ENCODE measurements at regions not wholly inside any gene's neighbourhood (a gene's known extent, or its start where the extent isn't known, plus 50 kb on each side); places are given as distances from the start of the nearest gene placed in this dataset.
"Not testable (repeated sequence)": the region's sequence is repeated elsewhere in the genome, so short reads cannot be mapped to it uniquely, and the experiment has no call there.

- DNase-seq, result no peak
Measured at GRCh38 chr13:40346592-40346991, 319.8 kb downstream of the FOXO1 start.

GRCh38 chr13:40348096-40348679 is 318.3 kb downstream of the FOXO1 start:
- DNase-seq, result no peak

GRCh38 chr13:40350283-40350992 is 316.0 kb downstream of the FOXO1 start:
- no peak for DNase-seq

DNA sequence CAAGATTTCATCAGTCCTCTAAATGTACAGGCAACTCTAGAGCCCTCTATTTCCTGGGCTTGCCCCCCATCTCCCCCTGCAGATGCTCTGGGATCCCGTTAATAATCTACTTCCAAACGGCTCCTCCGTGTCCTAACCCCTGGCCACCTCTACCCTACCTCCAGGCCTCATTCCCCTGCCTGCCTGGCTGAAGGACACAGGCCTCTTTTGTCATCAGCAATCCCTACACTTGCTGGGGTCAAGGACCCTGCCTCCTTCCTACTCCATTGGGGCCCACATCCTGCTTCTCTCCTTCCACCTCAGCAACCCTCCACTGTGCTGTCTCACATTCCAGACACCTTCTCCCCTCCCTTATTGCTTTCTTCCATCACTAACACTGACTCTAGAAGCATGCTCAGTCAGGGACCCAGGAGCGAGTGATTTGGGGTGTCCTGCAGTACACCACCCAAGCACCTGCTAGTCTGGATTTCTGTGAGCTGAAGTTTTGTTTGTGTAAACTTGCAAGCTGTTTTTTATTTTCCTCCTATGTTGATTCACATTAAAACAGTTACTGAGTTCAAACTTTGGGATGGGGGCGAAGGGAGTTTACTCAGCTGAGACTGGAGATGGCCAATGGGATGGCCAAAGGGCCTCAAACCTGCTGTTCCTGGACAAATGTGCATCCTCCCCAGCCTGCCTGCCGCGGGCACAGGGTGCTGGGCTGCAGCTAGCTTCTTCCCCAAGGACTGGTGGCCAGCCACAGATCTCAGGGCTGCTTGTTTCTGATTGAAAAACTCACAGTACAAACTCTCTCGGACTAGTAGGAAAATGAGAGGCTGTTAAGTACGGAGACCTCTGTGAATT is 314.7 kb downstream of the FOXO1 start:
- DNase-seq, result no peak

GRCh38 chr13:40352380-40352778 is 314.1 kb downstream of the FOXO1 start:
- DNase-seq, result no peak

DNA sequence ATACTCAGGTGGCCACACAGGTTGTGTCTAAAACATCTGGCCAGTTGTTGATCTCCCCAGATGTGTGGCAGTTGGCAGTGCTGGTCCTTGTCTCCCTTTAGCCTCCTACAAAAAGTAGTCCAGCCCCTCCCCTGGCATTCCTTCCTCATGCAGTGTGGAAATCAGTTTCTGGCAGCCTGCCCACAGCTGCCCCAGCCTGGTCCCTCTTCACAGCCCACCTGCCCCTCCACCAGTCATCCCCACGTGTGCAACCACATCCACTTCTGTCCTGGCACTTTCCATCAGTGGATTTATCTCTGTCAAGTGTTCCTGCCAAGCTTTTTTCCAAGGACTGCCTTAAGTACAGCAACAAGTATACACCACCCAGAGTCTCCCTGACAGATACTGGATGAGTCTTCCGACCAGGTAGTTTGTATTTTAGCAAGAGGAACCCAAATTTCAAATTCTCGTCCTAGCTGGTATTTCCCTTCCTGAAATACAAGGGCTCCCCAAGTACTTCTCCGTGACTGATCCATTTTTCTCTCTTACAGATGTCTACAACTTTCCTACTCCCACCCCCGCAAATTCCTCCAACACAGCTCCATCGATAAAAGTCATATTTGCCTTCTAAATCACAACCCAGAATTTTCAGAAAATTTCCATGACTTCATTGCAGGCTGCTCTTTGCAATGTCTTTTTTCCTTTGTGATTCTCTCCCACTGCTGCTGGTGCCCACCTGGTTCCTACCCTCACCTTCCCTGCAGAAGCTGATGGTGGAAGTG is 313.5 kb downstream of the FOXO1 start:
- DNase-seq, result no peak

- DNase-seq, result no peak
Measured at GRCh38 chr13:40355126-40355724, 311.2 kb downstream of the FOXO1 start.

DNA sequence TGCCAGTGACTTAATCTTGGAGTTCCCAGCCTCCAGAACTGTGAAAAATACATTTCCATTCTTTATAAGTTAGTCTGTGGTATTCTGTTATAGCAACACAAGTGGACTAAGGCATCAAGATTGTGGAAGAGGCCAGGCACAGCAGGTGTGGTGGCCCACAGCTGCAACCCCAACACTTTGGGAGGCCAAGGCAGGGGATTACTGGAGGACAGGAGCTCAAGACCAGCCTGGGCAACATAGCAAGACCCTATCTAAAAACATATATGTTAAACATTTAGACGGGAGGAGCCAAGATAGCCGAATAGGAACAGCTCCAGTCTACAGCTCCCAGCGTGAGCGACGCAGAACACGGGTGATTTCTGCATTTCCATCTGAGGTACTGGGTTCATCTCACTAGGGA is 310.4 kb downstream of the FOXO1 start:
- no peak for DNase-seq

GRCh38 chr13:40356458-40356857 is 310.0 kb downstream of the FOXO1 start:
- DNase-seq, result not testable (repeated sequence)

- no peak for DNase-seq
Measured at GRCh38 chr13:40362502-40362901, 303.9 kb downstream of the FOXO1 start.

DNA sequence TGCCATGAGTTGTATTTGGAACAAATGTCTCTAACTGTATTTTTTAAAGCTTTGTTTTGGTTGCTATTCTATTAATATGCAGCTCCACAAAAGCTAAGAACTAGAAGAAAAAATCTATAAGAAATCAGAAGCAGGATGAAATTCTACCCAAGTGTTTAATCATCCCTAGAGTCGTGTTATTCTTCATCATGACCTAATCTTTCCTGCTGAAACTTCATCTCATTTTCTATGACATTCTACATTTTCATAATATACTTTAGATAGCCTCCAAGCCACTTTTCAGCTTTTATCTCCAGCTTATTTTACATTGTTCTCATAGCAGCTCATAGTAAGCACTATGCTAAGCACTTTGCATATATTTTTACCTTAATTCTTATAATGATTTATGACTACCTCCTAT is 302.8 kb downstream of the FOXO1 start:
- no peak for DNase-seq

DNA sequence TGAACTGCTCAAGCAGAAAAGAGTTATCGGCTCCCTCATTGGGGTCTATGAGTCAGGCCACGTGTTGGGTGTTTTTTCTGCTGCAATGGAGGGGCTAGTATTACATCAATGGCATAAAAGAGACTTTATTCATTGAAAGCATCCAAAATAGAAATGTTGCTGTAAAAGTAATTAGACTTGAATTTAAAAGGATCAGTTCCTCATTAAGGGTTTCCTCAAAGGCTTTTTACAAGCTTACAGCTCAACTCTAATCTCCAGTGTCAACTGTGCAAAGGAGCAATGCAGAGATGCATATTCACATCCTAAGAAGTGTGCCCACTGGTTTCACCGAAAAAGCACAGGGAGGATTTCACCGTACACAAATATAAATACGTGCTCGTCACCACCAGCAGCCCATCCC is 300.3 kb downstream of the FOXO1 start:
- no peak for DNase-seq

GRCh38 chr13:40368127-40368891 is 298.1 kb downstream of the FOXO1 start:
- DNase-seq, result no peak

GRCh38 chr13:40370661-40371060 is 295.8 kb downstream of the FOXO1 start:
- DNase-seq, result no peak

GRCh38 chr13:40371531-40372125 is 294.8 kb downstream of the FOXO1 start:
- peak; percentile 14 for DNase-seq

DNA sequence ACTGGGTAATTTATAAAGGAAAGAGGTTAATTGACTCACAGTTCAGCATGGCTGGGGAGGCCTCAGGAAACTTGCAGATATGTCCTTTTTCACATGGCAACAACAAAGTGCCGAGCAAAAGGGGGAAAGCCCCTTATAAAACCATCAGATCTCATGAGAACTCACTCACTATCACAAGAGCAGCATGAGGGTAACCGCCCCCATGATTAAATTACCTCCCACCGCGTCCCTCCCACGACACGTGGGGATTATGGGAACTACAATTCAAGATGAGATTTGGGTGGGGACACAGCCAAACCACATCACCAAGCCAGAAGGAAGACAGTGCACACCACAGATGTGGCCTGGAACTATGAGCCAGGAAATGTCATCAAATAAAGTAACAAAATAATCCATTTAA is 292.8 kb downstream of the FOXO1 start:
- DNase-seq, result not testable (repeated sequence)

- no peak for DNase-seq
Measured at GRCh38 chr13:40375489-40376171, 290.8 kb downstream of the FOXO1 start.

DNA sequence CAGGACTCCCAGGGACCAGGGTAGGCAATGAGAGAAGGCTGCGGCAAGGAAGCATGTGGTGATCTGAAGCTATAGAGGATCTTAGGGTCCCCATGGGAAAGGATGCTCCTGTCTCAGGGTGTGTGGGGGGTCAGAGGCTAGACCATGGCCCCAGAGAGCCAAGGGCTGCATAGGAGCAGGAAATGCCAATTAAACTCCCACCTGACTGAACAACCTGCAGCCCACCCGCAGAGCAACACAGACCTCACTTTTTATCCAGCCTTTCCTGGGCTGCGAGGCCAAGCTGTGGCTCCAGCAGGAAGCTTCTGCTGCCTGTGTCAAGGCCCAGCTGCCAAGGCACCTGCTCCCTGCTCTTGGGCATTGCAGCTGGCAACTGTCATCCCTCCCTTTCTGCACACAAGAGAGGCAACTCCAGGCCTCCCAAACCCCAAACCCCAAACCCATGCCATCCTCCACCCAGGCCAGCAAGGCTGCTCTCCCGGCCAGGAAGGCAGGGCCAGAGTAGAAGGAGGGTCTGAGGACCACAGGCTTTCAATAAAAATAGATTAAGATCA is 290.1 kb downstream of the FOXO1 start:
- peak; percentile 14 for DNase-seq

DNA sequence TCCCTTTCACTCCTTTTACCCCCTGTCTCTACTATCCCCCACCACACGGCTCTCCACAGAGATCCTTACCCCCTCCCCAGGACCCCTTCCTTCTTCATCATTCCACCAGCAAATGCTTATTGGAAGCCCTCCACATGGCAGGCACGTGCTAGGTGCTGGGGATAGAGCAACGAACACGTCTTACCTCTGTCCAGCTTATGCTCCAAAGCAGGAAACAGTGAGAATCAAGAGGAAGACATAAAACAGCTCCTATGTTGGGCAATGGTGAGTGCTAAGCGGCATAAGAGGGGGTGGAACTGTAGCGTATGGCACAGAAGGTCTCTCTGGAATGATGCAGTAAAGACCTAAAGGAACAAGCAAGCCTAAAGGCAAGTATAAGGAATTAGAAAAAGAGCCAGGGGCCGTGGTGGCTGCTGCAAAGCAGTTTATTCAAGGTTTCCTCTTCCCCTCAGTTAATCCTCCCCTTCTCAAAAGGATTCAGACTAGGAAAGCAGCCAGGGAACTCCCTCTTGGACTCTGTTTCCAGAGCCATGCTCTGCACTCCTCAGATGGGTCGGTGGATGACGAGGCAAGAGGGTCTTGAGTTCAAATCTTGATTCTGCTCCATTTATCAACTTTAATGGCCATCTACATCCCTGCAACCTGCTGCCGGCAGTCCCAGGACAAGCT is 289.4 kb downstream of the FOXO1 start:
- no peak for DNase-seq

GRCh38 chr13:40377783-40378182 is 288.7 kb downstream of the FOXO1 start:
- DNase-seq, result no peak

Data from DMS 273 treated with DMSO at 0.1 percent for 48 hours (cell line).